H7 (cell line): ENCODE measurements at regions not wholly inside any gene's neighbourhood (a gene's known extent, or its start where the extent isn't known, plus 50 kb on each side); places are given as distances from the start of the nearest gene placed in this dataset.
"Not testable (repeated sequence)": the region's sequence is repeated elsewhere in the genome, so short reads cannot be mapped to it uniquely, and the experiment has no call there.

Source experiments
- DNase-seq: peaks from one replicate; pipeline ENCODE4 v3.0.0; 2012
- H3K27me3 ChIP-seq: 2 replicates; pipeline ENCODE4 v1.6.0; 2011; ENCODE audit warnings: mild to moderate bottlenecking, low read length; ENCODE audit not compliant: control insufficient read depth, insufficient read depth
- H3K36me3 ChIP-seq: replicated peaks from 2 replicates; pipeline ENCODE4 v1.5.1; 2011; ENCODE audit warnings: low read length; ENCODE audit not compliant: control insufficient read depth, insufficient read depth
- H3K4me3 ChIP-seq: 2 replicates; pipeline ENCODE4 v1.5.1; 2011; ENCODE audit warnings: low read depth, mild to moderate bottlenecking, control low read depth, low read length, moderate library complexity; ENCODE audit not compliant: insufficient read depth

DNA sequence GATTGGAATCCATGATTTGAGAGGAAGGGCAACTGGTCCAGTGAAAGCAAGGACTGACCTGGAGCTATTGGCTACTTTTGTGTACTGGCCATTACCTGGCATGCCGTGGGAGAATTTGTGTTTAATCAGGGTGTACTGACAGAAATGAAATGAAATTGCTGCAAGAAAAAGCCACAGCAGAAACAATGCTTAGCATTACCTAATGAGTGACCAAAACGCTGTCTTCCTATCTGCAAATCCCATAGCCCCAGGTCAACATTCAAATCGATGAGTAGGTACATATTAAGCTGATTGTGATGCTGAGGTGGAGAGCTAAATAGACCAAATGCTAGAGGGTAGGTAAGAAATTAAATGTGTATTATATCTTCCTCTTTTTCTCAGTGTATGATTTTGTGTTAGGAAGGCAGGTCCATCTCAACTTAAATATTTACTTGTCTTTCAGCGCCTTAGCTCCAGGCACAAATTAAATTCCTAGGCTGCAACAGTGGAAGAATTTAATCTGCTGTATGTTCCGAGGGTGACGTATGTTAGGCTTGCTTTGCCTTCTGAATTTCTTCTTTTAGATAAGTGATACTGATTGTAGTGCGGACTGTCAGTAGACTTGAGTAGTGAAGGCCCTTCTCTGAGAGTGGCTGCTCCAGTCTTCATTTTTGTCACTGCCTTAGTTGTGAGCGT lies 331.1 kb downstream of the SV2B start:
- H3K36me3 ChIP-seq: no peaks in the 10 kb centered on the region
- no peak for DNase-seq
- no peaks in the 10 kb centered on the region for H3K27me3 ChIP-seq
- no peak overlapping the region for H3K4me3 ChIP-seq

GRCh38 chr15:91435113-91435512 lies 335.1 kb downstream of the SV2B start:
- Histone ChIP-seq H3K27me3 (no peaks in the 10 kb centered on the region), H3K36me3 (no peaks in the 10 kb centered on the region), H3K4me3 (no peak overlapping the region)
- no peak for DNase-seq

- no peaks in the 10 kb centered on the region for H3K27me3 ChIP-seq
- H3K4me3 ChIP-seq: no peak overlapping the region
- H3K36me3 ChIP-seq: no peaks in the 10 kb centered on the region
- DNase-seq: no peak
These were observed 344.6 kb downstream of the SV2B start for GRCh38 chr15:91444656-91445055.

DNA sequence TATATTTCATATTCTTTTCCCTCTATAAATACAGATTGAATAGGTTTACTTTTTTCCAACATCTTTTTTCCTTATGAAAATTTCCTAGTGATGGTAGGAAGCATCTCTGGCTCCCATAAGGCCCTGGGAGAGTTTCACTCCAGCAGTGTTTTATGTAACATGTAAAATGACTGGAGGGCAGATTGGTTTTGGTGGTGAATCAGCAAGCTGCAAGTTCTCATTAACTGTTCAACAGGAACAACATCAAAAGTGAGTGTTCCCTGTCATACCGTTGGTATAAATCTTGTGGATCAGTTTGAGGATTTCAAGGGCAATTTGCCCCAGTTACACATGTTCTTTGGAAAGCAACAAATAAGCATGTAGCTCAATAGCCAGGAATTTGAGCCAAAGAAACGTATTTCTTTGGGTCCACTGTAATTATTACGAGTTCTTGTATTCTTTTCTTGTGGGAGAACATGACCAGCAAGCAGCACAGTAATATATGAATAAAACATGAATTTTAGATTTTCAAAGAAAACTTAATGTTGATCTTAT lies 345.7 kb downstream of the SV2B start:
- no peak for DNase-seq
- Histone ChIP-seq H3K4me3 (no peak overlapping the region), H3K27me3 (no peaks in the 10 kb centered on the region), H3K36me3 (no peaks in the 10 kb centered on the region)

DNA sequence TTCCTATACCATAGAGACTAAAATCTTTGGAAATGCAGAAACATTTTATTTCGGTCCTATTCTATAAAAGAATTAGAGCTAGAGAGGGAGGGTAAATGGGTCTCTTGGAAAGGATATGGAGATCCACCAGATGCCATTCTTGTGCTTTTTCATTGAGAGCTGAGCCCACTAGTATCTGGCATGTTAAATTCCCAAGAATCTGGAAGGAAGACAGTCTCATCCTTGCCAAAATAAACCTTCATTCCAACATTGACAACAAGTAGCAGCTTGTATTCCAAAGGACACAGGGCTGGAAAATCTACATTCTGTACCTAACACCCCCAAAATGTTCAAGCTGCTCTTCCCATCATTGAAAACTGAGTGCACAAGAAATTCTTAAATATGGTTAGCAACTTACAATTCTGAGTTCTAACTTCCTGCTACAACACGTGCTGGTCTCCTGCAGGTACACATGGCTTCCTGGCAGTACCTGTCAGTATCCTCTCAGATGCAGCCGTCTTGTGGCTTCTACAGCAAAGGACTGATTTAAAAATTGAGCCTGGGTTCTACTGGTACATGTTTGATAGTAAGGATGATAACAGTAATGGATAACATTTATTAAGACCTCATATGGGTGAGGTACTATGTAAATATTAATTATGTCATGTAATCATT lies 348.1 kb downstream of the SV2B start:
- no peaks in the 10 kb centered on the region for H3K36me3 ChIP-seq
- no peak overlapping the region for H3K4me3 ChIP-seq
- DNase-seq: no peak
- no peaks in the 10 kb centered on the region for H3K27me3 ChIP-seq

GRCh38 chr15:91453376-91453775 lies 353.3 kb downstream of the SV2B start:
- not testable (repeated sequence) for H3K4me3 ChIP-seq, H3K36me3 ChIP-seq, H3K27me3 ChIP-seq, DNase-seq

DNA sequence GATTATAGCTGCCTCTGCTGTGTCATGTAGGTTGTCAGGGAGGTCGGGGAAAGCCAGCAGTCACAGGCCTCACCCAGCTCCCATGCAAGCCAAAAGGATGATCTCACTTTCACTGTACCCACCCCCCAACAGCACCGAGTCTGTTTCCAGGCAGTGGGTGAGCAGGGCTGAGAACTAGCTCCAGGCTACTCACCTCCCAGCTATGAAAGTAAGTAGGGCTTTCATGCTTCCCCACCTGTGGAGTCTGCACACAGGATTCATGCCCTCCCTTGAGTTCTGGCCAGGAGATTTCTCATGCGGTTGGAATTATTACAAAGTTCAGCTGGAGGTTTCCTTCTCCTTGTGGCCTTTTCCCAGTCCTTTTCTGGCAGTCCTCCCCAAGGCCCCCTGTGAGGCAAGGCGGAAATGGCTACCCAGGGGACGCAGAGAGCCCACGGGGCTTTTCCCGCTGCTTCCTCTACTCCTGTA lies 356.2 kb downstream of the SV2B start:
- Histone ChIP-seq H3K27me3 (no peaks in the 10 kb centered on the region), H3K36me3 (no peaks in the 10 kb centered on the region), H3K4me3 (no peak overlapping the region)
- DNase-seq: no peak

GRCh38 chr15:91456921-91457320 lies 356.9 kb downstream of the SV2B start:
- Histone ChIP-seq H3K36me3 (no peaks in the 10 kb centered on the region), H3K27me3 (no peaks in the 10 kb centered on the region), H3K4me3 (no peak overlapping the region)
- DNase-seq: no peak

DNA sequence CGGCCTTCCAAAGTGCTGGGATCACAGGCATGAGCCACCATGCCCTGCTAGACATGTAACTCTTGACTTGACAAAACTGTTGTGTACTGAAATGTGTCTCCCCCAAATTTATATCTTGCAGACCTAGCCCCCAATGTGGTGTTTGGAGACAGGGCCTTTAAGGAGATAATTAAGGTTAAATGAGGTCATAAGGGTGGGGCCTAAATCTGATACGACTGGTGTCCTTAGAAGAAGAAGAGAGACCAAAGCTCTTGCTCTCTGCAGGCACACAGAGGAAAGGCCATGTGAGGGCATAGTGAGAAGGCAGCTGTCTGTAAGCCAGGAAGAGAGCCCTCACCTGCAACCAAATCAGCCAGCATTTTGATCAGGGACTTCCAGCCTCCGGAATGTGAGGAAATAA lies 361.3 kb downstream of the SV2B start:
- Histone ChIP-seq H3K4me3 (no peak overlapping the region), H3K27me3 (no peaks in the 10 kb centered on the region; the same call in 1 of the 2 replicates), H3K36me3 (no peaks in the 10 kb centered on the region)
- no peak for DNase-seq

DNA sequence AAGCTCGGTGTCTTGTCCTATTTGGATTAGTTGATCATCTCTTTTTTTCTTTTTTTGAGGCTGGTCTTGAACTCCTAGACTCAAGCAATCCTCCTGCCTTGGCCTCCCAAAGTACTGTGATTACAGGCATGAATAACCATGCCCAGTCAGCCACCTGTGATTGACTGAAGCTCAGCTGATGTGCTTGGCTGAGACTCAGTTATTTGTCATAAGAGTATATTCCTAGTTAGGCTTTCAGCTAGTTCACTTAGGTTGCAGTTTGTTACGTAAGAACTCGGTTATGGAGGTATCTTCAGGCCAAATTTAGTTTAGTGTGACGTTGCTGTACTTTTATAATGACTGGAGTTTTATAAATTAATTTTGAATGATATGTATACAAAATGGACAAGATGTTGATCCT lies 365.0 kb downstream of the SV2B start:
- DNase-seq: no peak
- H3K4me3 ChIP-seq: no peak overlapping the region

GRCh38 chr15:91465696-91466095 lies 365.6 kb downstream of the SV2B start:
- no peaks in the 10 kb centered on the region; the same call in 1 of the 2 replicates for H3K27me3 ChIP-seq
- DNase-seq: no peak
- H3K36me3 ChIP-seq: no peaks in the 10 kb centered on the region
- H3K4me3 ChIP-seq: no peak overlapping the region

More for the DNA sequence above, 365.0 kb downstream of the SV2B start:
- H3K36me3 ChIP-seq: no peaks in the 10 kb centered on the region
- no peaks in the 10 kb centered on the region; the same call in 1 of the 2 replicates for H3K27me3 ChIP-seq

- no peaks in the 10 kb centered on the region; the same call in 1 of the 2 replicates for H3K27me3 ChIP-seq
- no peaks in the 10 kb centered on the region for H3K36me3 ChIP-seq
- H3K4me3 ChIP-seq: no peak overlapping the region
- peak; percentile 5 for DNase-seq
These were observed 369.0 kb downstream of the SV2B start for GRCh38 chr15:91468871-91469580.

DNA sequence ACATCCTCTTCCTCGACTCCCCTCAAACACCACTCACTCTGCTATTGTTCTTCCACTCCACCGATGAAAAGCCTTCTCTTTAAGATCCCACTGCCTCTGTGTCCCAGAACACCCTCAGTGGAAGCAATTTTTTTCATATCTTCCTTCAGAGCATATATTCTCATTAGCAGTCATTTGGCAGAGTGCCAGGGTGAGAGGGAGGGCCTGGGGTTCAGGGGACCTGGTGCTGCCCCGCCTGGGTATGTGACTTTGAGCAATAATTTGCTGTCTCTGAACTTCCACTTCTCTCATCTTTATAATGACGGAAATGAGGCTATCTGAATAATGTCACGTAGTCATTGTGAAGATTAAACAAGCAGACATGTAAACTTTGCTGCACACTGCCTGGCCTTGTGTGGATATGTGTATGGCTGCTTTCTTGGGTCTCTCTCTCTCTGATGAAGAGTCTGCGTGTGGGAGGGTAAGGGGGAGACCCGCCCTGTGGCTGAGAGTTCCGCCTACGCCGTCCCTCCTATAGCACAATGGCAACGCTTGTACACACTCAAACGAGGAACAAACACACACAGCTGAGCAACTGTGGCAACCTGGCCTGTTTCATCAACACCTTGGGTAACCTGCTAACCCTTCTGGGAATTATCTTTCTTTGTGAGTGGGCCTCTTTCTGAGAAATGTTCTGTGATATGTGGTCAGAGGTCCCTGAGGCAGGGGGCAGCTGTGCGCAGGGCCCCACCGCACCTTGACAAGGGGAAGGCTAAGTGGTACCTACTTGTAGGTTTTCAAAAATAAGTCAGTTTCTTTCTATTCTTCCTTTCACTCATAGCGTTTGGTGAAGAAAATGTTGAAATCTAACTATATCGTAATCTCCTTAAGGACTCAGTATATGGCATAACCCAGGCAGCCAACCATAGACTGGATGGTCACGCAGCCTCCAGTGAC lies 369.8 kb downstream of the SV2B start:
- no peak overlapping the region for H3K4me3 ChIP-seq
- DNase-seq: no peak
- no peaks in the 10 kb centered on the region for H3K36me3 ChIP-seq

DNA sequence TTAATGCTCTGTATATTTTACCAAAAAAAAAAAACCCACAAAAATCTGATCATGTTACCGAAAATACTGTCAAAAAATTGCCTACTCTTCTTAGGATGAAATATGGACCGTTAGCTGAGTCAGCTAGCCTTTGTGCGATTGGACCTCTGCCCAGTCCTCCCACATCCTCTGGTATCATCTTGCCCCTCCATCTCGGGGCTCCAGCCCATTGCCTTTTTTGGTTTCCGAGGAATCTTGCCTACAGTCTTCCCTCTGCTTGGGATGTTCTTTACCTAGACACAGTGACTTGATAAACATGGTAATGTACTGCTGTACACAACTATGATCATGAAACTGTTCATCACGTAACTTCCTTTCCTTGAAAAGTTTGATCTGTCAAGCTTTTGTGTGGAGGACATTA lies 371.4 kb downstream of the SV2B start:
- H3K36me3 ChIP-seq: no peaks in the 10 kb centered on the region
- H3K4me3 ChIP-seq: no peak overlapping the region
- no peaks in the 10 kb centered on the region; the same call in 1 of the 2 replicates for H3K27me3 ChIP-seq
- no peak for DNase-seq

More for the DNA sequence above, 369.8 kb downstream of the SV2B start:
- H3K27me3 ChIP-seq: no peaks in the 10 kb centered on the region; the same call in 1 of the 2 replicates
